ENCODE measurements at regions not wholly inside any gene's neighbourhood (a gene's known extent, or its start where the extent isn't known, plus 50 kb on each side); places are given as distances from the start of the nearest gene placed in this dataset.

DNA sequence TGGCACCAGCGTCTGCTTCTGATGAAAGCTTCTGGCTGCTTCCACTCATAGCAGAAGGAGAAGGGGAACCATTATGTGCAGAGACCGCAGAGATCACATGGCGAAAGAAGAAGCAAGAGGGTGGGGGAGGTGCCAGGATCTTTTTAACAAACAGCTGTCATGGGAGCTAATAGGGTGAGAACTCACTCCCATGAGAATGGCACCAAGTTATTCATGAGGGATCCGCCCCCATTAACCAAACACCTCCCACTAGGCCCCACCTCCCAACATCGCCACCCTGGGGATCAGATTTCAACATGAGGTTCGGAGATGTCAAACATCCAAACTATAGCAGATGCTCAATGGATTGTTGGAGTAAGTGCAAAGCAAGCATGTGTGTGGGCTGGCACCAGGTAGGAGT lies 125.8 kb upstream of the SLIT3 start:
- TF ChIP-seq POLR2A (IDR thresholded peaks at IDR 0.05) (no peak), EP300 (IDR thresholded peaks at IDR 0.05) (no peak)
- TF ChIP-seq, protein P1, sequence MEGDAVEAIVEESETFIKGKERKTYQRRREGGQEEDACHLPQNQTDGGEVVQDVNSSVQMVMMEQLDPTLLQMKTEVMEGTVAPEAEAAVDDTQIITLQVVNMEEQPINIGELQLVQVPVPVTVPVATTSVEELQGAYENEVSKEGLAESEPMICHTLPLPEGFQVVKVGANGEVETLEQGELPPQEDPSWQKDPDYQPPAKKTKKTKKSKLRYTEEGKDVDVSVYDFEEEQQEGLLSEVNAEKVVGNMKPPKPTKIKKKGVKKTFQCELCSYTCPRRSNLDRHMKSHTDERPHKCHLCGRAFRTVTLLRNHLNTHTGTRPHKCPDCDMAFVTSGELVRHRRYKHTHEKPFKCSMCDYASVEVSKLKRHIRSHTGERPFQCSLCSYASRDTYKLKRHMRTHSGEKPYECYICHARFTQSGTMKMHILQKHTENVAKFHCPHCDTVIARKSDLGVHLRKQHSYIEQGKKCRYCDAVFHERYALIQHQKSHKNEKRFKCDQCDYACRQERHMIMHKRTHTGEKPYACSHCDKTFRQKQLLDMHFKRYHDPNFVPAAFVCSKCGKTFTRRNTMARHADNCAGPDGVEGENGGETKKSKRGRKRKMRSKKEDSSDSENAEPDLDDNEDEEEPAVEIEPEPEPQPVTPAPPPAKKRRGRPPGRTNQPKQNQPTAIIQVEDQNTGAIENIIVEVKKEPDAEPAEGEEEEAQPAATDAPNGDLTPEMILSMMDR (IDR thresholded peaks at IDR 0.05) = no peak

Measured in stomach (tissue), 4 donors.